Calu3 (cell line): ENCODE measurements at regions not wholly inside any gene's neighbourhood (a gene's known extent, or its start where the extent isn't known, plus 50 kb on each side); places are given as distances from the start of the nearest gene placed in this dataset.

ENCODE experiments used
- BruUV-seq: library from RNA; stranded (reverse); fragments of 400-500 nt; replicated peaks from 2 replicates; lab custom pipeline; 2021; lab: Mats Ljungman, UMichigan
- CTCF ChIA-PET: fragments of 300-600 bp; sonication (Branson Sonifier 250); formaldehyde crosslinking; loops from one replicate; lab custom pipeline; 2022; ENCODE audit warnings: antibody characterized with exemption; lab: Charles Lee
- DNase-seq: peaks from one replicate; pipeline ENCODE4 v3.0.0; 2022
- H3K27ac Mint-ChIP-seq: one replicate; pipeline ENCODE4 v1.8.0; 2022; ENCODE audit warnings: mixed read lengths; ENCODE audit not compliant: unreplicated experiment
- H3K27me3 Mint-ChIP-seq: one replicate; pipeline ENCODE4 v1.8.0; 2022; ENCODE audit warnings: mixed read lengths; ENCODE audit not compliant: unreplicated experiment
- H3K36me3 Mint-ChIP-seq: one replicate; pipeline ENCODE4 v1.8.0; 2022; ENCODE audit warnings: mild to moderate bottlenecking, moderate library complexity, mixed read lengths; ENCODE audit not compliant: insufficient read depth, unreplicated experiment
- H3K4me1 Mint-ChIP-seq: one replicate; pipeline ENCODE4 v1.8.0; 2022; ENCODE audit warnings: mild to moderate bottlenecking, low read depth, mixed read lengths; ENCODE audit not compliant: unreplicated experiment
- H3K4me3 Mint-ChIP-seq: one replicate; pipeline ENCODE4 v1.8.0; 2022; ENCODE audit warnings: mild to moderate bottlenecking, low read depth, moderate library complexity, mixed read lengths; ENCODE audit not compliant: unreplicated experiment
- H3K9me3 Mint-ChIP-seq: one replicate; pipeline ENCODE4 v1.8.0; 2022; ENCODE audit warnings: low read depth, mixed read lengths; ENCODE audit not compliant: unreplicated experiment
- intact Hi-C: fragments of 100-400 bp; cut with micrococcal nuclease; formaldehyde crosslinking; loops from one replicate; pipeline ENCODE4 v1.10.0; 2022; ENCODE audit not compliant: unreplicated experiment
- TF ChIP-seq, protein P1 (sequence below): fragments of 200-600 bp; IDR thresholded peaks from one replicate; pipeline ENCODE4 v1.8.0; 2022; ENCODE audit warnings: antibody characterized with exemption; ENCODE audit not compliant: unreplicated experiment

DNA sequence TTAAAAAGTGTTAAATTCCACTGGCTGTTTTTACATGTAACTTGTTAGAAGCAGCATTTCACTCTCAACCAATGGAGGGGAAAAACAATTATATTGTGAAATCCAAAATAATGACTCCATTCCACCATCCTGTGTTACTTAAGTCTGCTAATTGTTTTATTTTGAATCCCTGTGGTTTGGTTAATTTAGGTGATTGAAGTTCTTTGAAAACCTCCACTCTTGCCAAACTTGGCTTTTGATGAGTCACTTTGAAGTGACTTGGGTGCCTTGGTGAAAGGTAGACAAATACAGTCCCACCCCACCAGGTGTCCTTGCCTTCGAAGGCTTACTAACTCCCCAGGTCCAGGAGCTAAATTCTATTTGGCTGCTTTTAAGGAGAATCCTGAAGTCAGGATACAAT, 1303.8 kb upstream of the NRXN1 start:
- TF ChIP-seq, protein P1, sequence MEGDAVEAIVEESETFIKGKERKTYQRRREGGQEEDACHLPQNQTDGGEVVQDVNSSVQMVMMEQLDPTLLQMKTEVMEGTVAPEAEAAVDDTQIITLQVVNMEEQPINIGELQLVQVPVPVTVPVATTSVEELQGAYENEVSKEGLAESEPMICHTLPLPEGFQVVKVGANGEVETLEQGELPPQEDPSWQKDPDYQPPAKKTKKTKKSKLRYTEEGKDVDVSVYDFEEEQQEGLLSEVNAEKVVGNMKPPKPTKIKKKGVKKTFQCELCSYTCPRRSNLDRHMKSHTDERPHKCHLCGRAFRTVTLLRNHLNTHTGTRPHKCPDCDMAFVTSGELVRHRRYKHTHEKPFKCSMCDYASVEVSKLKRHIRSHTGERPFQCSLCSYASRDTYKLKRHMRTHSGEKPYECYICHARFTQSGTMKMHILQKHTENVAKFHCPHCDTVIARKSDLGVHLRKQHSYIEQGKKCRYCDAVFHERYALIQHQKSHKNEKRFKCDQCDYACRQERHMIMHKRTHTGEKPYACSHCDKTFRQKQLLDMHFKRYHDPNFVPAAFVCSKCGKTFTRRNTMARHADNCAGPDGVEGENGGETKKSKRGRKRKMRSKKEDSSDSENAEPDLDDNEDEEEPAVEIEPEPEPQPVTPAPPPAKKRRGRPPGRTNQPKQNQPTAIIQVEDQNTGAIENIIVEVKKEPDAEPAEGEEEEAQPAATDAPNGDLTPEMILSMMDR, result no peak
- no TSS peak for BruUV-seq
- Mint-ChIP-seq H3K4me3 (no peak overlapping the region), H3K27ac (no peak overlapping the region), H3K36me3 (no peaks in the 10 kb centered on the region), H3K27me3 (no peaks in the 10 kb centered on the region), H3K4me1 (no peaks in the 10 kb centered on the region), H3K9me3 (peaks cover 11% of the 10 kb centered on the region)
- intact Hi-C loops, result no loop called here
- CTCF ChIA-PET, result interaction anchor here (0.7 kb wide), 1 partner anchor 20 kb away, joined by 3 read pairs; no protein-coding TSS in a partner anchor
- DNase-seq, result no peak

DNA sequence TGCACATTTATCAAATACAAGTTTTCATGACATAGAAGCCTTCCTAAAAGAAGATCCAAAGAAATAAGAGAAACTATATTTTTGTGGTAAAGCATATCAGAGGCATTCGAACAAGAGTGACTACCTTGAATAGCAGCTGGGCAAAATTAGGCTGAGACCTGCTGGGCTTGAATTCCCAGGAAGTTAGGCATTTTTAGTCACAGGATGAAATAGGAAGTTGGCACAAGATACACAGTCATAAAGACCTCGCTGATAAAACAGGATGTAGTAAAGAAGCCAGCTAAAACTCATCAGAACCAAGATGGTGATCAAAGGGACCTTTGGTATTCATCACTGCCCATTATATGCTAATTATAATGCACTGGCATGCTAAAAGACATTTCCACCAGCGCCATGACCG, 1302.3 kb upstream of the NRXN1 start:
- peaks cover 7% of the 10 kb centered on the region for H3K9me3 Mint-ChIP-seq
- no peak for DNase-seq
- CTCF ChIA-PET, result no interaction called here
- no peak overlapping the region for H3K4me3 Mint-ChIP-seq
- H3K4me1 Mint-ChIP-seq, result no peaks in the 10 kb centered on the region
- BruUV-seq, result no TSS peak
- H3K27ac Mint-ChIP-seq, result no peak overlapping the region
- no peaks in the 10 kb centered on the region for H3K36me3 Mint-ChIP-seq
- TF ChIP-seq, protein P1, result no peak
- intact Hi-C loops, result no loop called here
- H3K27me3 Mint-ChIP-seq, result no peaks in the 10 kb centered on the region

DNA sequence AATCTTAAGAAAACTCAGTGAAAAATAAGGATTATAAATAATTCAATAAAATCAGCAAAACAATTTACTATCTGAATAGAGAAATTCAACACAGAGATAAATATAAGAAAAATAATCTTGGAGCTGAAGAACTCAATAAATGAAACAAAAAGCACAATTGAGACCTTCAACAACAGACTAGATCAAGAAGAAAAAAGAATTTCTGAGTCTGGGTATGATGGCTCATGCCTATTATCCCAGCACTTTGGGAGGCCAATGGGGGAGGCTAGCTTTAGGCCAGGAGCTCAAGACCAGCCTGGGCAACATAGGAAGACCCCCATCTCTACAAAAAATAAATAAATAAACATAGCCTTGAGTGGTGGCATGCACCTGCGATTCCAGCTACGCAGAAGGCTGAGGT, 1295.7 kb upstream of the NRXN1 start:
- no TSS peak for BruUV-seq
- DNase-seq, result no peak
- Mint-ChIP-seq H3K27ac (no peak overlapping the region), H3K9me3 (peaks cover 7% of the 10 kb centered on the region), H3K4me1 (no peaks in the 10 kb centered on the region), H3K4me3 (no peak overlapping the region), H3K27me3 (no peaks in the 10 kb centered on the region), H3K36me3 (no peaks in the 10 kb centered on the region)
- intact Hi-C loops, result no loop called here
- TF ChIP-seq, protein P1, result no peak
- CTCF ChIA-PET, result no interaction called here

GRCh38 chr2:52314231-52314630, 1282.3 kb upstream of the NRXN1 start:
- no peak overlapping the region for H3K27ac Mint-ChIP-seq
- TF ChIP-seq, protein P1, result no peak
- no peak for DNase-seq
- H3K9me3 Mint-ChIP-seq, result peaks cover 8% of the 10 kb centered on the region
- H3K4me3 Mint-ChIP-seq, result no peak overlapping the region
- BruUV-seq, result no TSS peak
- no peaks in the 10 kb centered on the region for H3K36me3 Mint-ChIP-seq
- no peaks in the 10 kb centered on the region for H3K27me3 Mint-ChIP-seq
- intact Hi-C loops, result no loop called here
- H3K4me1 Mint-ChIP-seq, result no peaks in the 10 kb centered on the region
- CTCF ChIA-PET, result no interaction called here

- Mint-ChIP-seq H3K4me1 (no peaks in the 10 kb centered on the region), H3K36me3 (no peaks in the 10 kb centered on the region), H3K27ac (no peak overlapping the region), H3K9me3 (peaks cover 8% of the 10 kb centered on the region), H3K27me3 (no peaks in the 10 kb centered on the region), H3K4me3 (no peak overlapping the region)
- no TSS peak for BruUV-seq
- TF ChIP-seq, protein P1, result no peak
- intact Hi-C loops, result no loop called here
- DNase-seq, result no peak
- CTCF ChIA-PET, result no interaction called here
These were observed 1280.6 kb upstream of the NRXN1 start for GRCh38 chr2:52312486-52312885.
